Upper lobe of left lung (tissue), 4 donors: ENCODE measurements at regions not wholly inside any gene's neighbourhood (a gene's known extent, or its start where the extent isn't known, plus 50 kb on each side); places are given as distances from the start of the nearest gene placed in this dataset.

ENCODE experiments used
- EP300 ChIP-seq, 4 donors: sonication (generic); formaldehyde crosslinking; IDR thresholded peaks; one replicate each; pipeline ENCODE4 v1.5.1; 2017; ENCODE audit warnings: antibody characterized with exemption in 4 of 4, control low read depth in 2 of 4
- POLR2A ChIP-seq, 4 donors: fragments of 450-650 bp; IDR thresholded peaks; one replicate each; pipeline ENCODE4 v1.5.1; 2016 to 2017; ENCODE audit warnings: antibody characterized with exemption in 4 of 4, mild to moderate bottlenecking in 2 of 4
- POLR2AphosphoS5 ChIP-seq, 2 donors: sonication (generic); formaldehyde crosslinking; IDR thresholded peaks; one replicate each; pipeline ENCODE4 v1.5.1; 2017; ENCODE audit warnings: antibody characterized with exemption in 2 of 2

DNA sequence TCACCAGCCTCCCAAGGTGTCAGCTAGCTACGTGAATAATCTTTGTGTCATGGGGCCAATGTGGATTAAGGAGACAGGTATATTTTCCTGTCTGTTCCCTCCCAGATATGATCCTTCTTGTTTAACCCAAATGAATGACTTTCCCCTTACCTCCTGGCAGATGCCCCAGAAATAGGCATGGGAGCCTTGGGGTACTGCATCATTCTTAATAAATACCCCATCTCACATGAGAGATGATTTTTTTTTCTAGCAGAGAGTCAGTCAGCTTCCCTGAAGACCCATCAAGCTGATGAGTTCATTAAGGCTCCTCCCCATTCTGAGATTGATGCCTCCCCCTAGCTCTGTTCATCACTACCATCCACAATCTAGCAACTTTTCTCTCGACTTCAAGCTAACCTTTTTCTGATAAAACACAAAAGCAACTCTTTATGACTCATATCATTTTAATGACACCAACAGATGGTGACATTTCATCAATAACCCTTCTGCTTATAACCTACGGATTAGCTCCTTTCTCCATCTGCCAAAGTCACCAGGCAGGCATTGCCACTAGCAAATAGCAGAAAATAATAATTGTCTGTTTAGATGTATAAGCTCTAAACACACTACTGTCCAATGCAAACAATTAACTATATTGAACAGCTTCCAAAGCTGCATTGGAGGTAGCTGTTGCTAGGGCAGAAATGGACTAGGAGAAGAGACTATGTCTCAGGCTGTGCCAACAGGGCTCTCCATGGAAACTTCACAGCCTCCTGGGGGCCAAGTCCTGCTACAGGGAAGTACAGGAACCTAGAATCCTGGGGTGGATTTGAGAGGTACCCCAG is 143.7 kb downstream of the ACER2 start:
- TF ChIP-seq POLR2A (IDR thresholded peaks at IDR 0.05) (no peak), EP300 (IDR thresholded peaks at IDR 0.05) (no peak), POLR2AphosphoS5 (IDR thresholded peaks at IDR 0.05) (no peak)
